ENCODE measurements at regions not wholly inside any gene's neighbourhood (a gene's known extent, or its start where the extent isn't known, plus 50 kb on each side); places are given as distances from the start of the nearest gene placed in this dataset.

DNA sequence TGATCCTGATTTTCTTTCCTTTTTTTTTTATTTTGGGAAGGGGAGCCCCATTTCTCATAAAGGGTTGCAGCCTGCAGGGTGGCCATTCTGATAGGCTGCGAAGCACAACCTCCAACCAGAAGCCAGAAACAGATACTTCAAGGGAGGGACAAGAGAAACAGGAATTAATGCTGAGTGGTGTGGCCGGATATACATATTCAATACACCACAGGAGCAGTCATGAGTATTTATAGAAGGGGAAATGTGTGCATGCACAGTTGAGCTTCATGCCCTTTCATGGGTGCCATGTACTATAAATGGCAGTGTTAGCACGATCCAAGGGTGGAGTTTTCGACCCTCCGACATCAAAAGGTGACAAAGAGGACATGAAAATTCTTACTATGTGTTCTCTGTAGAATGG is 320.8 kb downstream of the CBLN1 start:
- no peak overlapping the region for H2AFZ ChIP-seq (ENCODE audit: low read depth)
- no peak overlapping the region for H3K4me2 ChIP-seq
- H4K20me1 ChIP-seq (ENCODE audit: insufficient read depth): no peaks in the 10 kb centered on the region
- CTCF ChIA-PET: no interaction called here
- H3K9me2 ChIP-seq: no peaks in the 10 kb centered on the region
- DNase-seq: no peak
- H3K9ac ChIP-seq: no peak overlapping the region
- H3F3A ChIP-seq (replicated peaks; ENCODE audit: insufficient read depth): peaks cover 5% of the 10 kb centered on the region
- no peaks in the 10 kb centered on the region for H3K27me3 ChIP-seq (ENCODE audit: insufficient read depth)
- H3K79me2 ChIP-seq (ENCODE audit: insufficient read depth): no peaks in the 10 kb centered on the region
- TF ChIP-seq FOXM1 (IDR thresholded peaks at IDR 0.05; ENCODE audit: low read depth) (no peak), RAD21 (IDR thresholded peaks at IDR 0.05; ENCODE audit: low read length) (no peak), TCF12 (IDR thresholded peaks at IDR 0.05) (no peak), EP300 (IDR thresholded peaks at IDR 0.05; ENCODE audit: borderline replicate concordance in 1 of 2, low read depth in 1 of 2, low read length in 1 of 2) (no peak), RFX5 (IDR thresholded peaks at IDR 0.05; ENCODE audit: low read length) (no peak)
- TF ChIP-seq, protein P1, sequence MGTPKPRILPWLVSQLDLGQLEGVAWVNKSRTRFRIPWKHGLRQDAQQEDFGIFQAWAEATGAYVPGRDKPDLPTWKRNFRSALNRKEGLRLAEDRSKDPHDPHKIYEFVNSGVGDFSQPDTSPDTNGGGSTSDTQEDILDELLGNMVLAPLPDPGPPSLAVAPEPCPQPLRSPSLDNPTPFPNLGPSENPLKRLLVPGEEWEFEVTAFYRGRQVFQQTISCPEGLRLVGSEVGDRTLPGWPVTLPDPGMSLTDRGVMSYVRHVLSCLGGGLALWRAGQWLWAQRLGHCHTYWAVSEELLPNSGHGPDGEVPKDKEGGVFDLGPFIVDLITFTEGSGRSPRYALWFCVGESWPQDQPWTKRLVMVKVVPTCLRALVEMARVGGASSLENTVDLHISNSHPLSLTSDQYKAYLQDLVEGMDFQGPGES (IDR thresholded peaks at IDR 0.05; ENCODE audit: low read depth, low read length): no peak
- TF ChIP-seq, protein P2, sequence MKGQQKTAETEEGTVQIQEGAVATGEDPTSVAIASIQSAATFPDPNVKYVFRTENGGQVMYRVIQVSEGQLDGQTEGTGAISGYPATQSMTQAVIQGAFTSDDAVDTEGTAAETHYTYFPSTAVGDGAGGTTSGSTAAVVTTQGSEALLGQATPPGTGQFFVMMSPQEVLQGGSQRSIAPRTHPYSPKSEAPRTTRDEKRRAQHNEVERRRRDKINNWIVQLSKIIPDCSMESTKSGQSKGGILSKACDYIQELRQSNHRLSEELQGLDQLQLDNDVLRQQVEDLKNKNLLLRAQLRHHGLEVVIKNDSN (IDR thresholded peaks at IDR 0.05; ENCODE audit: borderline replicate concordance, low read depth): no peak
- TF ChIP-seq, protein P3, sequence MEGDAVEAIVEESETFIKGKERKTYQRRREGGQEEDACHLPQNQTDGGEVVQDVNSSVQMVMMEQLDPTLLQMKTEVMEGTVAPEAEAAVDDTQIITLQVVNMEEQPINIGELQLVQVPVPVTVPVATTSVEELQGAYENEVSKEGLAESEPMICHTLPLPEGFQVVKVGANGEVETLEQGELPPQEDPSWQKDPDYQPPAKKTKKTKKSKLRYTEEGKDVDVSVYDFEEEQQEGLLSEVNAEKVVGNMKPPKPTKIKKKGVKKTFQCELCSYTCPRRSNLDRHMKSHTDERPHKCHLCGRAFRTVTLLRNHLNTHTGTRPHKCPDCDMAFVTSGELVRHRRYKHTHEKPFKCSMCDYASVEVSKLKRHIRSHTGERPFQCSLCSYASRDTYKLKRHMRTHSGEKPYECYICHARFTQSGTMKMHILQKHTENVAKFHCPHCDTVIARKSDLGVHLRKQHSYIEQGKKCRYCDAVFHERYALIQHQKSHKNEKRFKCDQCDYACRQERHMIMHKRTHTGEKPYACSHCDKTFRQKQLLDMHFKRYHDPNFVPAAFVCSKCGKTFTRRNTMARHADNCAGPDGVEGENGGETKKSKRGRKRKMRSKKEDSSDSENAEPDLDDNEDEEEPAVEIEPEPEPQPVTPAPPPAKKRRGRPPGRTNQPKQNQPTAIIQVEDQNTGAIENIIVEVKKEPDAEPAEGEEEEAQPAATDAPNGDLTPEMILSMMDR (IDR thresholded peaks at IDR 0.05): no peak
- TF ChIP-seq, protein P4, sequence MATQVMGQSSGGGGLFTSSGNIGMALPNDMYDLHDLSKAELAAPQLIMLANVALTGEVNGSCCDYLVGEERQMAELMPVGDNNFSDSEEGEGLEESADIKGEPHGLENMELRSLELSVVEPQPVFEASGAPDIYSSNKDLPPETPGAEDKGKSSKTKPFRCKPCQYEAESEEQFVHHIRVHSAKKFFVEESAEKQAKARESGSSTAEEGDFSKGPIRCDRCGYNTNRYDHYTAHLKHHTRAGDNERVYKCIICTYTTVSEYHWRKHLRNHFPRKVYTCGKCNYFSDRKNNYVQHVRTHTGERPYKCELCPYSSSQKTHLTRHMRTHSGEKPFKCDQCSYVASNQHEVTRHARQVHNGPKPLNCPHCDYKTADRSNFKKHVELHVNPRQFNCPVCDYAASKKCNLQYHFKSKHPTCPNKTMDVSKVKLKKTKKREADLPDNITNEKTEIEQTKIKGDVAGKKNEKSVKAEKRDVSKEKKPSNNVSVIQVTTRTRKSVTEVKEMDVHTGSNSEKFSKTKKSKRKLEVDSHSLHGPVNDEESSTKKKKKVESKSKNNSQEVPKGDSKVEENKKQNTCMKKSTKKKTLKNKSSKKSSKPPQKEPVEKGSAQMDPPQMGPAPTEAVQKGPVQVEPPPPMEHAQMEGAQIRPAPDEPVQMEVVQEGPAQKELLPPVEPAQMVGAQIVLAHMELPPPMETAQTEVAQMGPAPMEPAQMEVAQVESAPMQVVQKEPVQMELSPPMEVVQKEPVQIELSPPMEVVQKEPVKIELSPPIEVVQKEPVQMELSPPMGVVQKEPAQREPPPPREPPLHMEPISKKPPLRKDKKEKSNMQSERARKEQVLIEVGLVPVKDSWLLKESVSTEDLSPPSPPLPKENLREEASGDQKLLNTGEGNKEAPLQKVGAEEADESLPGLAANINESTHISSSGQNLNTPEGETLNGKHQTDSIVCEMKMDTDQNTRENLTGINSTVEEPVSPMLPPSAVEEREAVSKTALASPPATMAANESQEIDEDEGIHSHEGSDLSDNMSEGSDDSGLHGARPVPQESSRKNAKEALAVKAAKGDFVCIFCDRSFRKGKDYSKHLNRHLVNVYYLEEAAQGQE (IDR thresholded peaks at IDR 0.05; ENCODE audit: low read depth, low read length): no peak
- peaks cover 3 to 5% of the 10 kb centered on the region in 2 experiments; a peak in 2 of 4 replicates for H3K4me1 ChIP-seq (ENCODE audit: control insufficient read depth in 1 of 2, insufficient read depth in 2 of 2, low read depth in 1 of 2, low read length in 1 of 2)
- POLR2A ChIA-PET: no interaction called here
- H3K4me3 ChIP-seq (ENCODE audit: low read depth in 2 of 2, low read length in 1 of 2): no peak overlapping the region
- 37% methylated on average over 5 of the region's 5 CpGs for whole genome bisulfite sequencing (ENCODE audit: low lambda C conversion rate)
- H3K27ac ChIP-seq (ENCODE audit: low read depth in 2 of 2, low read length in 1 of 2): no peak overlapping the region
- H3K9me3 ChIP-seq: no peaks in the 10 kb centered on the region
- H3K36me3 ChIP-seq (replicated peaks in 1 of 2; ENCODE audit: control insufficient read depth in 1 of 2, insufficient read depth in 2 of 2, low read length in 1 of 2): no peaks in the 10 kb centered on the region

DNA sequence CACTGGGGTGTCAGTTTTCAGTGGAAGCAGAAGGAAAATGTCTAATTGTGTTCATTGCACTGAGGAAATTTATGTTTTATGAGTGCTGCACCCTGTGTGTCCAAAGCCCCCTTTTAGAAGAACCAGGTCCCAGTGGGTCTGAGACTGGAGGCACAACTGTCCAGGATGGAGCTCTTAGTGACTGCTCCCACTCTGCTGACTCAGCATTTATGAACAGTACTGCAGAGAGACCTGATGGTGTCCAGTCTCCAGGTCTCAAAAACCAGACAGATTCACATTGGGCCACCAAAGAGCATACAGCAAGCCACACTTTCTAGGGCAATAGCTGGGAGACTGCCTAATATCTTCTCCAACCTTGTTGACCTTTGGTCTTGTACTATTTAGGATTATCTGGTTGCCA is 321.9 kb downstream of the CBLN1 start:
- Histone ChIP-seq H3K4me1 (ENCODE audit: control insufficient read depth in 1 of 2, insufficient read depth in 2 of 2, low read depth in 1 of 2, low read length in 1 of 2) (no peaks in the 10 kb centered on the region; a peak in 2 of 4 replicates), H3K4me2 (no peak overlapping the region), H3K9me3 (no peaks in the 10 kb centered on the region), H3K9me2 (no peaks in the 10 kb centered on the region), H3K27ac (ENCODE audit: low read depth in 2 of 2, low read length in 1 of 2) (no peak overlapping the region), H2AFZ (ENCODE audit: low read depth) (no peak overlapping the region), H3K36me3 (replicated peaks in 1 of 2; ENCODE audit: control insufficient read depth in 1 of 2, insufficient read depth in 2 of 2, low read length in 1 of 2) (no peaks in the 10 kb centered on the region), H3K79me2 (ENCODE audit: insufficient read depth) (no peaks in the 10 kb centered on the region), H4K20me1 (ENCODE audit: insufficient read depth) (no peaks in the 10 kb centered on the region), H3F3A (replicated peaks; ENCODE audit: insufficient read depth) (peaks cover 5% of the 10 kb centered on the region), H3K9ac (no peak overlapping the region), H3K27me3 (ENCODE audit: insufficient read depth) (no peaks in the 10 kb centered on the region), H3K4me3 (ENCODE audit: low read depth in 2 of 2, low read length in 1 of 2) (no peak overlapping the region)
- ChIA-PET CTCF (no interaction called here), POLR2A (no interaction called here)
- no peak for TF ChIP-seq SIN3A (IDR thresholded peaks at IDR 0.05; ENCODE audit: borderline replicate concordance, low read depth, low read length)
- no peak for TF ChIP-seq NRF1 (IDR thresholded peaks at IDR 0.05; ENCODE audit: low read depth, low read length)
- TF ChIP-seq, protein P2 (IDR thresholded peaks at IDR 0.05; ENCODE audit: borderline replicate concordance, low read depth): no peak
- no peak for TF ChIP-seq TAF1 (IDR thresholded peaks at IDR 0.05; ENCODE audit: borderline replicate concordance, low read depth, low read length)
- TF ChIP-seq, protein P5, sequence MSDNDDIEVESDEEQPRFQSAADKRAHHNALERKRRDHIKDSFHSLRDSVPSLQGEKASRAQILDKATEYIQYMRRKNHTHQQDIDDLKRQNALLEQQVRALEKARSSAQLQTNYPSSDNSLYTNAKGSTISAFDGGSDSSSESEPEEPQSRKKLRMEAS (IDR thresholded peaks at IDR 0.05; ENCODE audit: low read depth): no peak
- no peak for TF ChIP-seq JUND (IDR thresholded peaks at IDR 0.05)
- no peak for TF ChIP-seq POLR2AphosphoS5 (IDR thresholded peaks at IDR 0.05; ENCODE audit: low read depth, low read length)
- TF ChIP-seq RCOR1 (IDR thresholded peaks at IDR 0.05; ENCODE audit: low read length): no peak
- TF ChIP-seq, protein P4 (IDR thresholded peaks at IDR 0.05; ENCODE audit: low read depth, low read length): no peak
- DNase-seq: no peak
